IMR-90 (cell line): ENCODE measurements at regions not wholly inside any gene's neighbourhood (a gene's known extent, or its start where the extent isn't known, plus 50 kb on each side); places are given as distances from the start of the nearest gene placed in this dataset.

Experiments used
- ATAC-seq: fragments of 200-7000 bp; cut with Tn5 transposase; 2 replicates; pipeline ENCODE4 v1.9.1; 2020; ENCODE audit warnings: low read depth, mild to moderate bottlenecking, moderate library complexity
- BruUV-seq: library from RNA; stranded (reverse); fragments of 400-500 nt; replicated peaks from 2 replicates; lab custom pipeline; 2021; lab: Mats Ljungman, UMichigan
- CTCF ChIA-PET: fragments of 300-600 bp; formaldehyde crosslinking; extraction: SDS; loops from one replicate; lab custom pipeline; 2021; ENCODE audit warnings: antibody characterized with exemption; lab: Yijun Ruan, JAX
- POLR2A ChIA-PET: fragments of 300-600 bp; sonication (Branson Sonifier 250); formaldehyde crosslinking; loops from one replicate; lab custom pipeline; 2022; ENCODE audit warnings: antibody characterized with exemption; ENCODE audit not compliant: unreplicated experiment; lab: Charles Lee
- DNase-seq: peaks from one replicate; pipeline ENCODE4 v3.0.0; 2013
- H2AFZ ChIP-seq: replicated peaks from 2 replicates; pipeline ENCODE3; 2013; ENCODE audit warnings: low read length, mild to moderate bottlenecking; ENCODE audit not compliant: poor library complexity
- H2AK5ac ChIP-seq: 2 replicates; pipeline ENCODE4 v1.6.1; 2013; ENCODE audit warnings: low read depth, low read length, inconsistent platforms
- H2AK9ac ChIP-seq: replicated peaks from 2 replicates; pipeline ENCODE3; 2013; ENCODE audit warnings: mild to moderate bottlenecking, low read depth, low read length, moderate library complexity; ENCODE audit not compliant: poor library complexity
- H2BK120ac ChIP-seq: 2 replicates; pipeline ENCODE4 v1.6.1; 2013; ENCODE audit warnings: low read depth, low read length, inconsistent platforms
- H2BK15ac ChIP-seq: 3 replicates; pipeline ENCODE4 v1.6.1; 2013; ENCODE audit warnings: low read depth, low read length, inconsistent platforms
- H2BK20ac ChIP-seq: 2 replicates; pipeline ENCODE4 v1.6.1; 2013; ENCODE audit warnings: low read depth, mild to moderate bottlenecking, inconsistent platforms, low read length, moderate library complexity
- H2BK5ac ChIP-seq: 2 replicates; pipeline ENCODE4 v1.6.1; 2013; ENCODE audit warnings: mild to moderate bottlenecking, low read depth, low read length, inconsistent platforms; ENCODE audit not compliant: poor library complexity, severe bottlenecking
- H3K14ac ChIP-seq: replicated peaks from 2 replicates; pipeline ENCODE4 v1.6.1; 2013; ENCODE audit warnings: low read depth, low read length, inconsistent platforms
- H3K18ac ChIP-seq: 2 replicates; pipeline ENCODE4 v1.6.1; 2013; ENCODE audit warnings: low read depth, low read length, control low read depth
- H3K23ac ChIP-seq: 2 replicates; pipeline ENCODE4 v1.6.1; 2013; ENCODE audit warnings: low read depth, low read length, inconsistent platforms
- H3K27ac ChIP-seq: 2 replicates; pipeline ENCODE4 v1.5.1; 2013; ENCODE audit warnings: mild to moderate bottlenecking, control low read depth, low read length; ENCODE audit not compliant: insufficient read depth
- H3K27me3 ChIP-seq: 2 replicates; pipeline ENCODE4 v1.6.1; 2013; ENCODE audit warnings: low read length; ENCODE audit not compliant: control insufficient read depth, insufficient read depth
- H3K36me3 ChIP-seq: 2 replicates; pipeline ENCODE4 v1.6.1; 2013; ENCODE audit warnings: low read length, mixed read lengths; ENCODE audit not compliant: control insufficient read depth, insufficient read depth
- H3K4ac ChIP-seq: 2 replicates; pipeline ENCODE4 v1.6.1; 2013; ENCODE audit warnings: low read depth, low read length, inconsistent platforms
- H3K4me1 ChIP-seq: 2 replicates; pipeline ENCODE4 v1.6.1; 2013; ENCODE audit warnings: low read length, mixed read lengths; ENCODE audit not compliant: control insufficient read depth, insufficient read depth
- H3K4me2 ChIP-seq: 2 replicates; pipeline ENCODE4 v1.6.1; 2013; ENCODE audit warnings: low read depth, mild to moderate bottlenecking, control low read depth, low read length, moderate library complexity
- H3K4me3 ChIP-seq: 2 replicates; pipeline ENCODE4 v1.5.1; 2013; ENCODE audit warnings: low read depth, mild to moderate bottlenecking, control low read depth, low read length, moderate library complexity; ENCODE audit not compliant: insufficient read depth
- H3K56ac ChIP-seq: 2 replicates; pipeline ENCODE4 v1.6.1; 2013; ENCODE audit warnings: low read length, inconsistent platforms; ENCODE audit not compliant: insufficient read depth; ENCODE audit errors: extremely low read depth
- H3K79me1 ChIP-seq, 2 experiments: 2 replicates each; pipeline ENCODE4 v1.6.1; 2013; ENCODE audit warnings: low read length in 2 of 2, inconsistent platforms in 1 of 2, low read depth in 1 of 2
- H3K9ac ChIP-seq: 2 replicates; pipeline ENCODE4 v1.6.1; 2013; ENCODE audit warnings: low read depth, low read length, control low read depth
- H3K9me1 ChIP-seq: 2 replicates; pipeline ENCODE4 v1.6.1; 2013; ENCODE audit warnings: low read length, inconsistent platforms; ENCODE audit not compliant: insufficient read depth
- H3K9me3 ChIP-seq: 2 replicates; pipeline ENCODE4 v1.6.1; 2013; ENCODE audit warnings: low read length; ENCODE audit not compliant: control insufficient read depth, insufficient read depth
- H4K20me1 ChIP-seq: 2 replicates; pipeline ENCODE4 v1.6.1; 2013; ENCODE audit warnings: low read length, inconsistent platforms; ENCODE audit not compliant: insufficient read depth
- H4K5ac ChIP-seq: 2 replicates; pipeline ENCODE4 v1.6.1; 2013; ENCODE audit warnings: mild to moderate bottlenecking, low read depth, low read length, control low read depth
- H4K8ac ChIP-seq, 2 experiments: 2 replicates each; pipeline ENCODE4 v1.6.1; 2013; ENCODE audit warnings: low read depth in 2 of 2, low read length in 2 of 2, control low read depth in 1 of 2, inconsistent platforms in 1 of 2
- H4K91ac ChIP-seq: 2 replicates; pipeline ENCODE4 v1.6.1; 2013; ENCODE audit warnings: low read depth, low read length, inconsistent platforms; ENCODE audit not compliant: insufficient read depth
- CEBPB ChIP-seq: IDR thresholded peaks from 2 replicates; pipeline ENCODE4 v1.6.1; 2012; ENCODE audit warnings: low read depth, low read length, improper control_type of control experiment
- dilution Hi-C: fragments of 300-500 bp; cut with HindIII; formaldehyde crosslinking; loops from one replicate; pipeline ENCODE4 v1.14.3; 2018; ENCODE audit warnings: low sequenced_read_pairs; ENCODE audit not compliant: unreplicated experiment
- in situ Hi-C: fragments of 300-500 bp; cut with MboI; formaldehyde crosslinking; loops from 3 replicates; pipeline ENCODE4 v1.14.3; 2019; ENCODE audit warnings: low sequenced_read_pairs, inconsistent platforms, mixed read lengths
- intact Hi-C: fragments of 100-400 bp; cut with micrococcal nuclease; formaldehyde crosslinking; loops from 2 replicates; pipeline ENCODE4 v1.10.0; 2022

GRCh38 chr3:102346897-102347296 is 87.9 kb upstream of the ZPLD1 start:
- no peak overlapping the region for H2BK20ac ChIP-seq
- H4K5ac ChIP-seq, result no peak overlapping the region
- no peaks in the 10 kb centered on the region for H3K36me3 ChIP-seq
- no peak overlapping the region for H2AK5ac ChIP-seq
- intact Hi-C loops (no loop called here), dilution Hi-C loops (no loop called here), in situ Hi-C loops (no loop called here)
- no TSS peak for BruUV-seq
- H2BK120ac ChIP-seq, result no peak overlapping the region
- H3K9ac ChIP-seq, result no peak overlapping the region
- no peak overlapping the region for H2BK5ac ChIP-seq
- DNase-seq (no peak), ATAC-seq (no peak)
- H3K9me1 ChIP-seq, result no peaks in the 10 kb centered on the region
- H4K91ac ChIP-seq, result no peak overlapping the region
- TF ChIP-seq CEBPB, result no peak
- H3K27me3 ChIP-seq, result no peaks in the 10 kb centered on the region
- CTCF ChIA-PET, result no interaction called here
- no peak overlapping the region for H3K56ac ChIP-seq
- POLR2A ChIA-PET, result no interaction called here
- H3K4me2 ChIP-seq, result no peak overlapping the region
- no peaks in the 10 kb centered on the region for H4K20me1 ChIP-seq
- H2BK15ac ChIP-seq, result no peak overlapping the region
- no peak overlapping the region for H3K4me3 ChIP-seq
- H3K9me3 ChIP-seq, result no peaks in the 10 kb centered on the region
- no peak overlapping the region for H2AK9ac ChIP-seq
- no peak overlapping the region for H3K14ac ChIP-seq
- no peak overlapping the region for H2AFZ ChIP-seq
- no peak overlapping the region for H3K23ac ChIP-seq
- no peak overlapping the region for H3K27ac ChIP-seq
- no peak overlapping the region for H4K8ac ChIP-seq
- no peaks in the 10 kb centered on the region for H3K79me1 ChIP-seq
- H3K18ac ChIP-seq, result no peak overlapping the region
- no peaks in the 10 kb centered on the region for H3K4me1 ChIP-seq
- H3K4ac ChIP-seq, result no peak overlapping the region
